ENCODE measurements at regions not wholly inside any gene's neighbourhood (a gene's known extent, or its start where the extent isn't known, plus 50 kb on each side); places are given as distances from the start of the nearest gene placed in this dataset.

DNA sequence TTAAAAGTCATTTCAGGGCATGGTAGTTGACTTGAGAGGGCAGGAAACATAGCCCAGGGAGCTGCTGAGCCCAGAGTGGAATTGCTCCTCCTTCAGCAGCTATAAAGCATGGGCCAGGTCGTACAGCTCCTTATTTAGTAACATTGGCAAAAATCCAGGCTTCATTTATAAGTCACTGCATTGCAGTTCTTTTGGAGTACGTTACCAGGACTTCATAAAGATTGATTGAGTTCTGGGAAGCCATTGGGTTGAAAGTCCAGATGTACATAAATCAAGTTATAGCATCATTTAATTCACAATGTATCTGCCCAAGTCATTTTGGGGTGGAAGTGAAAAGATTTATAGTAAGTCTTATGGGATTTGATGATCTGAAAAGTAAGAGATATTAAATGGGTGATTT is 53.0 kb upstream of the ANKEF1 start:
- DNase-seq (ENCODE audit: low spot score) = no peak

DNA sequence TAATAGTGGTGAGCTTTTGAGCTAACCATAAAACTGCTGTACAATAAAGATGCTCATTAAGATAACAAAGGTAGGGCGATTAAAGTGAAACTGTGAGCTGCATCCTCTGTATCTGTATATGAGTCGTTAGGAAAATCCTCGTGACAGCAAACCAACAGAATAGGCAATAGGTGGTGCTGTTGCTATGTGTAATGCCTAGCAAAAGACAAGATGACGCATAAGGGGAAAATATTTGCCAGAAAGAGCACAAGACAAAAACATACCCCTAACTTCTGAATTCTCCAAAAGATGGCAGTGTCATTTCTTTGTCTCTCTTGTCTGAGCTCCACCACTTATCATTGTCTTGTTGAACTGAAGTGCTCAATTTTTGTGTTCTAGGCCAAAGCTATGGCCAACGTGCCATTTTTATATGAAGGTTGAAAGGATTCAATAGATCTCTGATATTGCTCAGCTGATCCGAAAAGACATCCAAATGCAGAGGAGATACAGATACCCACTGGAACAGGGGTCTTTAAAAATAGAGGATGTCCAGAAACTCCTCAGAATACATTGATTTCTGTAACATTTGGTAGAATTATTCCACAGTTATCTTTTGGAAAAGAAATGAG is 56.3 kb upstream of the ANKEF1 start:
- peak; percentile 26 for DNase-seq (ENCODE audit: low spot score)

DNA sequence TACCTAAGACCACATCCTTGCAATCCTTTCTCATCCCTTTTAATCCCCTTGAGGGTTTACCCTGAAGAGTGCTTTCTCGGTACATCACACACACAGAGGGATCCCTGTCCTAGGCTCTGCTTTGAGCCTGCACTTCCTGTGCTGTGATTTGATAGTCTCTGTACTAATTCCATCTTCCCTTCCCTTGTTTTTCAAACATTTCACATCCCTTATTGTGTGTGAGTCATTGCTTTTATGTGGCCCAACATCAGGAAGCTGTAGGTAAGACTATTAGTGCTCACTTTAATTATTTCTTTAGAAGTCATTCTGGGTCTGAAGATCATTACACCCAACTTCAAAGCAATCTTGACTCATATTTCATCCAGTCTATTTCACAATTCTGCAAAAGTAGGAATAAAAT is 57.2 kb upstream of the ANKEF1 start:
- DNase-seq (ENCODE audit: low spot score) = no peak

DNA sequence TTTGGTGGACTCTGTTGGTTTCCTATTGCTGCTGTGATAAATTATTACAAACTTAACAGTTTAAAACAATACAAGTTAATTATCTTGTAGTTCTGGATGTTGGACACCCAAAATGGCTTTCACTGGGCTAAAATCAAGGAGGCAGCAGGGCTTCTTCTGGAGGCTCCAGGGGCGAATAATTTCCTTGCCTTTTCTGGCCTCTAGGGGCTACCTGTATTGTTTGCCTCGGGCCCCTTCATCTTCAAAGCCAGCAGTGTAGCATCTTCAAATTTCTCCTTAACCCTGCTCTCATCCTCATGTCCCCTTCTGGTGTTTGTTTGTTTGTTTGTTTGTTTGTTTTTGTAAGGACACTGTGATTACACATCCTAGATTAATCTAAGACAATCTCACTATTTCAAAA is 60.5 kb upstream of the ANKEF1 start:
- no peak for DNase-seq (ENCODE audit: low spot score)

DNA sequence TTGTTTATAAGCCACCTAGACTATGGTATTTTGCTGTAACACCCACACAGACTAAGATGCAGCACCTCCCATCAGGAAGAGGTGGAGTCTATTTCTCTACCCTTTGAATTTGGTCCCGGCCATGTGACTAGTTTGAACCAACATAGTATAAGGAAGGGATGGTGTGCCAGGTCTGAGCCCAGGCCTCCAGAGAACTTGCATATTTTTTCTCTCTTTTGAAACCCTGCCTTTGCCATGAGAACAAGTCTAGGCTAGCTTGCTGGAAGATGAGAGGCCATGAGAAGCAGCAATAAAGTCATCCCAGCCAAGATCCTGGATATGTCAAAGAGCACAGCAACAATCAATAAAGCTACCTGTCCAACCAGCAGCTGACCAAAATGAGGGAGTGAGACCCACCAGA is 63.0 kb upstream of the ANKEF1 start:
- no peak for DNase-seq (ENCODE audit: low spot score)

DNA sequence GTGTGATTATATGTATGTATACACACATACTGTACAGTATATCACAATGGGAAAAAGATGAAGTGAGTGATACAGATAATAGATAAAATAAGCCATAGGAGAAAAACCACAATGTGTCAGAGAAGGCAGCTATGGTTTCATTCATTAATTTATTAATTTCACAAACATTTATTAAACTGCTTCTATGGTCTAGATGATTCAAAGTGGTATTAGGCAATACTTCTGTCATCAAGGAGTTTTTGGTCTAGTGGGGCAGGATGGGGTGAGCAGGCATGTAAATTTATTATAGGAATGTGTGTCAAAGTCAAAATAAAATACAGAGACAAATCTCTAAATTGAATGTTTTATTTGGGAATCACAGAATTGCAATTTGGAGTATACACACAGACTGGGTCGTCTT is 65.2 kb upstream of the ANKEF1 start:
- no peak for DNase-seq (ENCODE audit: low spot score)

DNA sequence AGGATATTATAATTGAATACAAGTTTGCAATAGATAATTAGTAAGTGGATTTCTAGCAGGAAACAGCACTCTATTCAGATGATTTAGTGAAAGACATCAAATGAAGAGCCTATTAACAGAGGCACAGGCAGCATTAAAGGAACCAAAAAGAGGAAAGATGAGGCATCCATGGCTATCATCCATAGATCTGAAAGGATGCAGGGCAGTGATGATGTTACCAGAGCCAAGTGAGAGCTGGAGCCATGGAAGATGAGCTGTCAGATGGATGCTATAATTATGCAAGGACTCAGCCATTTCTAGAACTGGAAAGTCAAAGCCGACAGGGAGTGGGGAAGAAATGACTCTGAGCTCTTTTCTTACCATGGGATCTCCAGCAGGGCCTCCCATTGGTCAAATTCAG is 66.8 kb upstream of the ANKEF1 start:
- DNase-seq (ENCODE audit: low spot score) = no peak

DNA sequence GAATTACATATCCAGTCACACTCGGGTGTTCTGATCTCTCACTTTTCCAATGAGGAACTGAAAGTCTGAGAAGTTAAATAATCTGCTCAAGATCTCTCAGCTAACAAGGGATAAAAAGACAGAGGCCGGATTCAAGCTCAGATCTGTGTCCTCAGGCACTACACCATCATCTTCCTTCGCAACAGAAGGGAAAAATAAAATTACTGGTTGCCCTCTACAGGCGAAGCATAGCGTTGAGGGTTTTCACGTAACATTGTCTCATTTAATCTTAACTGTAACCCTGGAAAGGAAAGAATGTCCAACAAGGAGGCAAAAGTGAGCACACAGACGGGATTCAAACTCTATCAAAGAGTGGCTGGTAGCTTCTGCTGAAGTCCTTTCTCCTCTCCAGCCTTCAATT is 67.8 kb upstream of the ANKEF1 start:
- DNase-seq (ENCODE audit: low spot score) = no peak

DNA sequence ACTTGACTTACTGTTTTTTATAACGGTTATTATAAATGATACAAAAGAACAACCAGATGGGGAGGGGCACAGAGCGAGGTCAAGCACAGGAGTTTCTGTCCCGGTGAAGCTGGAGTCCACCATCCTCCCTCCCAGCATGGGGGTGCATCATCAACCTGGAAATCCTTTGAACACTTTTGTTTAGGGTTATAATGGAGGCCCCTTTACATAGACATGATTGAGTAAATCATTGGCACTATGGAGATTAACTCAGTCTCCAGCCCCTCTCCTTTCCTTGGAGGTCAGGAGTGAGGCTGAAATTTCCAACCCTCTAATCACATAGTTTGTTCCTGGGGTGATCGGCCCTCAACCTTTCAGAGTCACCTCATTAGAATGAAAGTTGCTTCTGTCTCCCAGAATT is 71.8 kb upstream of the ANKEF1 start:
- no peak for DNase-seq (ENCODE audit: low spot score)

DNA sequence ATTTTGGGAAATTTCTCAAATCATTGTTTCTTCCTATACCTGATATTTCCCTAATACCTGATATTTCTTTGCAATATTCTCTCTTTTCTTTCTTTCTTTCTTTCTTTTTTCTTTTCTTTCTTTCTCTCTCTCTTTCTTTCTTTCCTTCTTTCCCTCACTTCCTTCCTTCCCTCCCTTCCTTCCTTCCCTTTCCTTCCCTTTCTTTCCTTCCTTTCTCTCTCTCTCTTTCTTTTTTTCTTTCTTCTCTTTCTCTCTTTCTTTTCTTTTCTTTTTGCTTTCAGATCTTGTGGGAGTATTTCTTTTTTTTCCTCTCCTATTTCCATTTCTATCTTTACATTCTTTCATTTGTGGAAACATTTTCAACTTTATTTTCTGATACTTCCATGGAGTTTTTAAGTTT is 76.1 kb upstream of the ANKEF1 start:
- no peak for DNase-seq (ENCODE audit: low spot score)

DNA sequence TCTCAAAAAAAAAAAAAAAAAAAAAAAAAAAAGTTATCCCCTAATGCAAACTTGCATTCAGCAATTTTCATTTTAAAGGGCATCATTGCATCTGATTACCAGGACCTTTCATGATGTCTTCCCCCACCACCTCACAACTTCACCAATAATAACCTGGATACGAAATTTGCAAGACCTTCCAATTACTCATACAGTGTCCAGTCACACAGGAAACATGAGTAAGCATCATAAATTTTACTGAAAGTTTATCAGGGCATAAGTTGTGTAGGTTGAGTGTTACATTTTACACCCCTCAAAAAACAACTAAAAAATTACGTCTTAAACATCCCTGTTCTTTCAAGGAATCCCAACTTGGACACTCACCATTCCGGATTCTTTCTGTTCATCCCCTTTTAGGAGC is 79.1 kb upstream of the ANKEF1 start:
- DNase-seq (ENCODE audit: low spot score) = no peak

DNA sequence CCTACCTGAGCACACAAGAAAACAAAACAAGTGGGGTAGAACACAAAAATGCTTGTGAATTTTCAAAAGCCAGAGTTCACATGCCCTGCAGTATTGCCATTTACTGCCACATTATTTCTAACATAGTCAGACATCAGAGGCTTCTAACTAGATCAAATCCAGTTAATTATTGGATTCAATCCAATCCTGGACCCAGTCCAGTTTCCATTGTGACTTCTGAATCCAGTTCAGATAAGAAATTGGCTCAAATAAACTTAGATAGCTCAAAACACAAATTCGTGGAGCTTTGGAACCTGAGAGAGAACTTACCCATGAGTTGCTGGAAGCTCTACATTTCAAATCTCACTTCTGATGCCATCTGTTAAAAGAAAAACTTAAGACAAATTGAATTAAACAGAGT is 85.2 kb upstream of the ANKEF1 start:
- DNase-seq (ENCODE audit: low spot score) = no peak

DNA sequence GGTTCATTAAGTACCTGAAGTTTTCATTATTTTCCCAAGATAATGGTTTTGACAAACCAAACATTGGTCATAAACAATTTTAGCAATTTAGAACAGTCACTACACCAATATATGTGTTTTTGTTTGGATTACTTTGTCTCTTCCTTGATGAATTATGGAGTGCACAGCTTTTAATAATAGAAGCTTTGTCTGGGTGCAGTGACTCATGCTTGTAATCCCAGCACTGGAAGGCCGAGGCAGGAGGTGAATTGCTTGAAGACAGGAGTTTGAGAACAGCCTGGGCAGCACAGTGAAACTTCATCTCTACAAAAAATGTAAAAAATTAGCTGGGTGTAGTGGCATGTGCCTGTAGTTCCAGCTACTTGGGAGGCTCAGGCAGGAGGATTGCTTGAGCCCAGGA is 89.4 kb upstream of the ANKEF1 start:
- no peak for DNase-seq (ENCODE audit: low spot score)

DNA sequence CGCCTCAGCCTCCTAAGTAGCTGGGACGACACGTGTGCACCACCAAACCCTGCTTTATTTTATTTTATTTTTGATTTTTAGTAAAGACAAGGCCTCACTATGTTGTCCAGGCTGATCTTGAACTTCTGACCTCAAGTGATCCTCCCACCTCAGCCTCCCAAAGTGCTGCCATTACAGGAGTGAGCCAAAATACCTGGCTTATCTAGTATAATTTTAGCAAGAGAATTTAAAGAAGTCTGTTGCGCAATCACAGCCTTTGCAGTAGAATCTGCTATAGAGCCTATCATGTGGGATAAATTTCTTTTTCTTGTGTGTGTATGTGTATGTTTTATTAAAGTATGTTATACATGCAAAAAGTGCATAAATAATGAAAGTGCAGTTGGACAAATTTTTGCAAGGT is 92.1 kb upstream of the ANKEF1 start:
- DNase-seq (ENCODE audit: low spot score) = no peak

DNA sequence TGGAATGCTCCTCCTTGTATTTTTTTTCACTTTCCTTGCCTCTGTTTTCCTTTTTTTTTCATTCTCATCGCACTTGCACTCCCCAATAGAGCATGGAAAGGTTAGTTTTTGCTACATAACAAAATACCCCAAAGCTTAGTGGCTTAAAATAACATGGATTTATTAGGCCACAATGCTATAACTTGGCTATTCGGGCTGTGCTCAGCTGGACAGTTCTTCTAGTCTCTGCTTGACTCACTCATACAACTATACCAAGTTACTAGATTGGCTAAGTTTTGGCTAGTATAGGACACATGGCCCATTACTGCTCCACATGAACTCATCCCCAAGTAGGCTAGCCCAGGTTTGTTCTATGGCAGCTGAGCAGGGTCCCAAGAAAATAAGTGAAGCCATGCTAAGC is 94.5 kb upstream of the ANKEF1 start:
- DNase-seq (ENCODE audit: low spot score) = no peak

DNA sequence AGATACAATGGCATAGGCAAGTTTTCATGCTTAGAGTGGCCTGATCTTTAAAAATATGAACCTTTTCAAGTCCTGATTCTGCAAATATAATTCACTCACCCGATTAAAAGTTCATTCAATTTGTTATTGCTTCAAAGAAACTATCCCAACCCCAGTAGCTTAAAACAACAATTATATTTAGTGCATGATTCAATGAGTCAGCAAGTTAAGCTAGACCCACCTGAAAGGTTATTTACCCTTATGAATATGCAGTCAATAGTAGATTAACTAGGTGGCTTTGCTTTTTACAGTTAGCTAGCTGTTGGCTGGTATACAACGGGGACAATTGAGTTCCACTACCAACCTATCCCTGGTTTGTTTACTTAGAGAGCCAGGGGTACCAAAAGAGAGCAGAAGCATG is 95.6 kb upstream of the ANKEF1 start:
- no peak for DNase-seq (ENCODE audit: low spot score)

DNA sequence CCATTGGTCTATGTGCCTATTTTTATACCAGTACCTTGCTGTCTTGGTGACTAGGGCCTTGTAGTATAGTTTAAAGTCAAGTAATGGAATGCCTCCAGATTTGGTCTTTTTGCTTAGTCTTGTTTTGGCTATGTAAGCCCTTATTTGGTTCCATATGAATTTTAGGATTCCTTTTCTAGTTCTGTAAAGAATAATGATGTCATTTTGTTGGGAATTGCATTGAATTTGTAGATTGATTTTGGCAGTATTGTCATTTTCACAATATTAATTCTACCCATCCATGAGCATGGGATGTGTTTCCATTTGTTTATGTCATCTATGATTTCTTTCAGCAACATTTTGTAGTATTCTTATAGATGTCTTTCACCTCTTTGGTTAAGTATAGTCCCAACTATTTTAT is 96.4 kb upstream of the PAK5 start:
- no peak for DNase-seq (ENCODE audit: low spot score)

DNA sequence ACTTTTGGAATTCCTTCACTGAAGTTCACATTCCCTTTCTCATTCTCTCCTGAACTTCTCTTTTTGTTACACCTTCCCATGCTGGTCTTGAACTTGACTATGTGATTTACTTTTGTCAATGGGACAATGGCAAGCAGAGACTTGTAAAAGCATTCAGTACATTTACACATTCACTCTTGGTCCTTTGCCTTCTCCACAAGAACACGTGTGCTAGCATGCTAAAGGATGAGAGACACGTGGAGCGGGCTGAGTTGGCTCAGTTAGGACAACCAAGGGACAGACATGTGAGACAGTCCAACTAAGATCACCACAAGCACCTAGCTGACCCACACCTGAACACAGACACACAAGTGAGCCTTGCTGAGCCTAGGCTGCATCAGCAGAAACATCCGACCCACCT is 91.3 kb upstream of the PAK5 start:
- no peak for DNase-seq (ENCODE audit: low spot score)

DNA sequence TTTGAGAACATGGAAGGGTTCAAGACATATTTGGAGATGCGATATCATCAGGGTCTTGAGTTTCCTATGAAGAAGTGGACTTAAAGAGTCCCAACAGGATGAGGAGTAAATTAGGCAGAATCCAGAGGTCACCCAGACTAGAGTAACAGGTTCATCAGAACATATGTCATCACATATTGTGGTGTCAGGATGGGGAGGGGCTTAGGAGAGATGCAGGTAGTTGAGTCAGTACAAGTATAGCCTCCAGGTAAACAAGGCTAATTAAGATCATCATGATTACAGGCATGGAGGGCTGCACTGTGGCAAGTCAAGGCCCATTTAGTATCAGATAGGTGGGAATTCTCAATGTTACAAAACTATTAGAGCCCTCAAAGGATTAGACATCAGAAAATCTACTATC is 90.1 kb upstream of the PAK5 start:
- no peak for DNase-seq (ENCODE audit: low spot score)

DNA sequence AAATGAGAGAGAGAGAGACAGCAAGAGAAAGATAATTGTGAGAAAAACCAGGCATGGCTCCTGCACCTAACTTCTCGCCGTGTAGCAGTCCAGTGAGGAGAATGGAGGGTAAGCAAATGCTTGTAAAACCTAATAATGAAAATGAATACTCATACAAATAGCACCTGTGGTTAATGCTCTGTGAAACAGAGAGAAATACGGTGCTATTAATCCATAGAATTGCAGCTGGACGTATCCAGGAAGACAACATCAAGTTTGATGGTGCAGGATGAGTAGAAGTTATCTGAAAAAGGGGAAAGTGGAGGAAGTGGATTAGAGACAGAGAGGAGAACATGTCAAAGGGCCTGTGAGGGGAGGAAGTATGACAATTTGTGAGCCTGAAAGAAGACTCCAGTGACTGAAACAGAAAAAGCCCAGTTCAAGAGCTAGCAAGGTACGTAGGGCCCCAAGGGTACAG is 89.4 kb upstream of the PAK5 start:
- no peak for DNase-seq (ENCODE audit: low spot score)

DNA sequence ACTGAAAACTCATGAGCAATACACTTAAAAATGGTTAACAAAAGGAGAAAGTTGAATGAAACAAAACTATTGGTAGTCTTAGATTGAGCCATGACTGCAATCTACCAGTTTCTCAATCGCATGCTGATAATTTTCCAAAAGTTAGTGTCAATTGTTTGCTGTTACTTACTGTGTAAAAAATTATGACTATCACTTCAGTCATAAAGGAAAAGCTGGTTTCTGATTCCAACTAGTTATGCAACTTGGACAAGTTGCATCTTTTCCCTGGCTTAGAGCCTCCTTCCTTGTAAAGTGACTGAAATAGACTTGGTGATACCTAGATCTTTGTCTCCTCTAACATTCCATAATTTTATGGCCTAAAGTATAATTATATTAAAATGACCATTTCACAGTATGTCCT is 88.3 kb upstream of the PAK5 start:
- DNase-seq (ENCODE audit: low spot score) = no peak

DNA sequence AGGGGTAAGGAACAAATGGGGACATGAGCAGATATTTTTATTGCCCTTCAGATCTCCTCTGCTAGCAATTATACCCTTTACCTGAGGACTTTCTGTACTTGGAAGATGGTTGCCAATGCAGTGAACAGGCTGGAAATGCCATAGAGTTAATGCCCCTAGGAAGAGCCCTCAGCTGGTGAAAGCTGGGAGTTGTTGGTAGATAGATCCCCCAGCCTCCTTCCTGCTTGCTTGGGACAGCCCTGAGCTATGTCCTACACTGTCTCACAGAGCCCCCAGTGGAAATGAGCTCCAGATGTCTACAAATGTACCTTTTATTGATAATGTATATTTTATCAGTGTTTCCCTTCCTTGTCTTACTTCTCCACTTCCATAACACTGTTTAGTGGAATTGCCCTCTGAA is 87.6 kb upstream of the PAK5 start:
- no peak for DNase-seq (ENCODE audit: low spot score)

DNA sequence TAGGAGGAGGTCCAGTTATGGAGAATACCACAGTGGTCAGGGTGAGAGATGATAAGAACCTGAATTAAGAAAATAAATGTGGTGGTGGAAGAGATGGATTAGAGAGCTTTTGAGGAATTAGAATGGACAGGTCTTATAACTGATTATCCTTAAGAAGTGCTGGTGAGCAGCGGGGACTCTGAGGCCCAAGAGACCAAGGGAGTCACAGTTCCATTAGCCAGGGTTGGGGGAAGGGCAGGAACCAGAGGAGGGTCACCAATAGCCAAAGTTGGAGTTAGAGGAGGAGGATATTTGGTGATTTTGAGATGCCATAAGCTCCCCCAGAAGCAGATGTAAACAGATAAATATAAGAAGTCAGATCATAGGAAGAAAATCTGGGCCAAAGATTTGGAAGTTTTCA is 87.1 kb upstream of the PAK5 start:
- DNase-seq (ENCODE audit: low spot score) = no peak

DNA sequence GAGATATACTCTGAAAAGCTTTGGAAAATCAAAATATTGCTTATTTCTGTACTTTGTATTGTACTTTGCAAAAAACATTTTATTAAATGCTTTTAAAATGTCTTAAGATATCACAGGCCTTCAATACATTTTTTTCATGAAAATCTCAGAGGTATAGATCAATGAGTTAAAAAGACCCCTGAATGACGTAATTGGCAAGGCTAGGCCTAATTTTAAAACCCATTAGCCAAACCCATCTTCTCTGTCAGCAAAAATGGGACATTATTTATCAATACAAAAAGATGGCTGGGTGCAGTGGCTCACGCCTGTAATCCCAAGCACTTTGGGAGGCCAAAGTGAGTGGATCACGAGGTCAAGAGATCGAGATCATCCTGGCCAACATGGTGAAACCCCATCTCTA is 84.8 kb upstream of the PAK5 start:
- DNase-seq (ENCODE audit: low spot score) = no peak

DNA sequence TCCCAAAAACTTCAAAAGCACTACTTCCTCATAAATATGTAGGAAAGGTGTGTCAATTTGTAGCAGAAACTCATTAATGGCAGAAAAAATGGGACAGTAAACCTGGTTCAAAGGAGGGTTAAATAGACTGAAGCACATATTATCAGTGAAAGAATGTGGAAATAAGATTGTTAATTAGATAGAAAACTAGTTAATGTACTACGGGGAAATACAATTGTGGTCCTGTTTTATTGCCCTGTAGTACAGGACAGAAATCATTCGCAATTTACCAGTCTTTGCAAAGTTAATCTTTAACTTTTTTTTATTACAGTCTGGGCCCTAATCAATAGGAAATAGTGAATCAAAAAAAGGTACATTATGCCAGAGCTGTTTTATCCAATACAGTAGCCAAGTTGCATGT is 82.0 kb upstream of the PAK5 start:
- DNase-seq (ENCODE audit: low spot score) = no peak

Data from hematopoietic multipotent progenitor cell treated with erythropoietin and hydrocortisone succinate and interleukin-3 and kit ligand, for 15 days (in vitro differentiated cells).